Peyer's patch (tissue), 4 donors: ENCODE measurements at regions not wholly inside any gene's neighbourhood (a gene's known extent, or its start where the extent isn't known, plus 50 kb on each side); places are given as distances from the start of the nearest gene placed in this dataset.
"Not testable (repeated sequence)": the region's sequence is repeated elsewhere in the genome, so short reads cannot be mapped to it uniquely, and the experiment has no call there.

ENCODE experiments used
- DNase-seq, 3 donors: peaks; one replicate each; pipeline ENCODE4 v3.0.0-alpha.2; 2017 to 2019
- H3K27ac ChIP-seq, 4 donors: fragments of 200-600 bp; sonication (generic); one replicate each; pipeline ENCODE4 v1.5.1; 2016 to 2019
- H3K27me3 ChIP-seq, 2 donors: fragments of 200-600 bp; sonication (generic); one replicate each; pipeline ENCODE4 v1.5.1; 2019
- H3K36me3 ChIP-seq, 3 donors: fragments of 200-600 bp; sonication (generic); one replicate each; pipeline ENCODE4 v1.5.1; 2016 to 2019
- H3K4me1 ChIP-seq, 4 donors: fragments of 200-600 bp; sonication (generic); one replicate each; pipeline ENCODE4 v1.5.1; 2016 to 2019
- H3K4me3 ChIP-seq, 4 donors: fragments of 200-600 bp; sonication (generic); 1 replicate in 3 of 4; 2 replicates in 1 of 4; pipeline ENCODE4 v1.5.1; 2016 to 2019; ENCODE audit warnings: mild to moderate bottlenecking in 1 of 4
- H3K9me3 ChIP-seq, 4 donors: fragments of 200-600 bp; sonication (generic); one replicate each; pipeline ENCODE4 v1.5.1; 2016 to 2019; ENCODE audit warnings: mild to moderate bottlenecking in 1 of 4
- CTCF ChIP-seq, 6 experiments: fragments of 450-650 bp in 4 of 6; fragments of 200-600 bp in 2 of 6; sonication (generic) in 1 of 6; IDR thresholded peaks; one replicate each; pipeline ENCODE4 v1.5.1; 2017 to 2019; ENCODE audit warnings: antibody characterized with exemption in 6 of 6, mild to moderate bottlenecking in 3 of 6, moderate library complexity in 1 of 6
- POLR2A ChIP-seq, 2 donors: fragments of 450-650 bp; IDR thresholded peaks; one replicate each; pipeline ENCODE4 v1.5.1; 2017; ENCODE audit warnings: antibody characterized with exemption in 2 of 2, mild to moderate bottlenecking in 2 of 2, moderate library complexity in 2 of 2

- TF ChIP-seq POLR2A (IDR thresholded peaks at IDR 0.05) (no peak), CTCF (IDR thresholded peaks at IDR 0.05) (no peak)
- Histone ChIP-seq H3K36me3 (no peaks in the 10 kb centered on the region), H3K27me3 (no peaks in the 10 kb centered on the region), H3K4me1 (no peaks in the 10 kb centered on the region), H3K9me3 (no peaks in the 10 kb centered on the region), H3K27ac (no peak overlapping the region), H3K4me3 (no peak overlapping the region)
- no peak for DNase-seq
These were observed 188.8 kb upstream of the TBX18 start for GRCh38 chr6:84953111-84953755.

GRCh38 chr6:84944926-84945325 is 180.5 kb upstream of the TBX18 start:
- H3K4me1 ChIP-seq, H3K9me3 ChIP-seq, H3K36me3 ChIP-seq, H3K27me3 ChIP-seq, H3K4me3 ChIP-seq, DNase-seq, H3K27ac ChIP-seq: not testable (repeated sequence)

- no peak for TF ChIP-seq CTCF (IDR thresholded peaks at IDR 0.05)
- TF ChIP-seq POLR2A (IDR thresholded peaks at IDR 0.05) = no peak
These were observed 179.5 kb upstream of the TBX18 start for GRCh38 chr6:84943905-84944304.

DNA sequence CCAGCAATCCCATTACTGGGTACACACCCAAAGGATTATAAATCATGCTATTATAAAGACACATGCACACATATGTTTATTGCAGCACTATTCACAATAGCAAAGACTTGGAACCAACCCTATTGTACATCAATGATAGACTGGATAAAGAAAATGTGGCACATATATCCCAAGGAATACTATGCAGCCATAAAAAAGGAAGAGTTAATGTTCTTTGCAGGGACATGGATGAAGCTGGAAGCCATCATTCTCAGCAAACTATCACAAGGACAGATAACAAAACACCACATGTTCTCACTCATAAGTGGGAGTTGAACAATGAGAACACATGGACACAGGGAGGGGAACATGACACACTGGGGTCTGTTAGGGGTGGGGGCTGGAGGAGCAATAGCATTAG is 177.2 kb upstream of the TBX18 start:
- H3K27ac ChIP-seq, H3K4me3 ChIP-seq, DNase-seq, H3K4me1 ChIP-seq, H3K27me3 ChIP-seq, H3K9me3 ChIP-seq, H3K36me3 ChIP-seq: not testable (repeated sequence)

More at GRCh38 chr6:84943905-84944304, 179.5 kb upstream of the TBX18 start:
- Histone ChIP-seq H3K9me3 (no peaks in the 10 kb centered on the region), H3K4me1 (no peaks in the 10 kb centered on the region), H3K27ac (no peak overlapping the region), H3K4me3 (no peak overlapping the region), H3K27me3 (no peaks in the 10 kb centered on the region), H3K36me3 (no peaks in the 10 kb centered on the region)
- DNase-seq = no peak

- Histone ChIP-seq H3K27ac (no peak overlapping the region), H3K27me3 (no peaks in the 10 kb centered on the region), H3K4me3 (no peak overlapping the region), H3K4me1 (no peaks in the 10 kb centered on the region), H3K36me3 (no peaks in the 10 kb centered on the region), H3K9me3 (no peaks in the 10 kb centered on the region)
- DNase-seq = no peak
- no peak for TF ChIP-seq POLR2A (IDR thresholded peaks at IDR 0.05)
- TF ChIP-seq CTCF (IDR thresholded peaks at IDR 0.05) = no peak
These were observed 164.8 kb upstream of the TBX18 start for GRCh38 chr6:84929212-84929611.

- H3K27me3 ChIP-seq = no peaks in the 10 kb centered on the region
- no peak overlapping the region for H3K4me3 ChIP-seq
These were observed 163.2 kb upstream of the TBX18 start for GRCh38 chr6:84927551-84927950.

More at GRCh38 chr6:84927551-84927950, 163.2 kb upstream of the TBX18 start:
- Histone ChIP-seq H3K9me3 (no peaks in the 10 kb centered on the region), H3K36me3 (no peaks in the 10 kb centered on the region), H3K4me1 (no peaks in the 10 kb centered on the region), H3K27ac (no peak overlapping the region)
- no peak for DNase-seq
- TF ChIP-seq POLR2A (IDR thresholded peaks at IDR 0.05) = no peak
- no peak for TF ChIP-seq CTCF (IDR thresholded peaks at IDR 0.05)
